Heart left ventricle (tissue), 16 donors: ENCODE measurements at regions not wholly inside any gene's neighbourhood (a gene's known extent, or its start where the extent isn't known, plus 50 kb on each side); places are given as distances from the start of the nearest gene placed in this dataset.
A peak's percentile ranks its signal among the peaks of the same experiment; 100 is the strongest.
"Not testable (repeated sequence)": the region's sequence is repeated elsewhere in the genome, so short reads cannot be mapped to it uniquely, and the experiment has no call there.

Experiments
- ATAC-seq, 4 donors: fragments of 200-7000 bp; cut with Tn5 transposase; one replicate each; pipeline ENCODE4 v1.9.1; 2020 to 2022; ENCODE audit warnings: moderate library complexity in 4 of 4, mild to moderate bottlenecking in 3 of 4, moderate number of reproducible peaks in 1 of 4
- DNase-seq, 5 donors: peaks; one replicate each; pipeline ENCODE4 v3.0.0-alpha.2; 2020
- H3K27ac ChIP-seq, 12 donors: fragments of 200-600 bp; sonication (generic) in 4 of 12; one replicate each; pipeline versions ENCODE4 v1.5.0 to v1.8.0; 2016 to 2022; ENCODE audit warnings: mild to moderate bottlenecking in 2 of 12
- H3K27me3 ChIP-seq, 9 donors: fragments of 200-600 bp; sonication (generic) in 2 of 9; one replicate each; pipeline versions ENCODE4 v1.5.1 to v1.8.0; 2016 to 2022; ENCODE audit warnings: mild to moderate bottlenecking in 3 of 9
- H3K36me3 ChIP-seq, 9 donors: fragments of 200-600 bp; sonication (generic) in 2 of 9; one replicate each; pipeline versions ENCODE4 v1.5.0 to v1.8.0; 2018 to 2022; ENCODE audit warnings: mild to moderate bottlenecking in 2 of 9
- H3K4me1 ChIP-seq, 12 donors: fragments of 200-600 bp; sonication (generic) in 4 of 12; one replicate each; pipeline versions ENCODE4 v1.5.0 to v1.8.0; 2016 to 2022; ENCODE audit warnings: mild to moderate bottlenecking in 3 of 12
- H3K4me3 ChIP-seq, 12 donors: fragments of 200-600 bp; sonication (generic) in 4 of 12; one replicate each; pipeline versions ENCODE4 v1.5.0 to v1.8.0; 2017 to 2022; ENCODE audit warnings: mild to moderate bottlenecking in 9 of 12, moderate library complexity in 4 of 12
- H3K9me3 ChIP-seq, 12 donors: fragments of 200-600 bp; sonication (generic) in 4 of 12; one replicate each; pipeline versions ENCODE4 v1.5.0 to v1.8.0; 2016 to 2022; ENCODE audit warnings: mild to moderate bottlenecking in 1 of 12
- CTCF ChIP-seq, 12 donors: fragments of 200-600 bp; sonication (generic) in 4 of 12; IDR thresholded peaks; one replicate each; pipeline versions ENCODE4 v1.5.0 to v1.8.0; 2018 to 2022; ENCODE audit warnings: antibody characterized with exemption in 12 of 12, mild to moderate bottlenecking in 5 of 12
- POLR2A ChIP-seq, 2 donors: fragments of 450-650 bp; IDR thresholded peaks; one replicate each; pipeline ENCODE4 v1.6.1; 2017; ENCODE audit warnings: antibody characterized with exemption in 2 of 2, mild to moderate bottlenecking in 2 of 2, moderate library complexity in 2 of 2
- WGBS, 4 donors: extraction: QIAGEN DNeasy Blood & Tissue Kit in 2 of 4; methylation state at CpG; one replicate each; pipeline versions ENCODE4 v1.1.5 to v1.1.7; 2013 to 2018; 5-methylcytosine and 5-hydroxymethylcytosine counted together
- intact Hi-C, 10 donors: fragments of 100-400 bp; cut with DNase I; formaldehyde crosslinking; loops; one replicate each; pipeline versions ENCODE4 v1.11.1 to v1.14.2; 2022
- donor health status: ischemic (EF 13 %, LVEDD 7.1; RV severe dilation, severe dysfunction).
- donor health status: healthy with polysubstance abuse.
- donor health status: DM: no; HTN: yes; CAD: no.
- donor health status: DM: no; HTN: no; CAD: no.
- donor health status: ischemic (EF 25% LVEDD 6.9; RV normal size, moderate dysfunction).
- donor health status: ischemic (EF 25% LVEDD 5.7; RV mildly dilated, moderate dysfunction).
- donor health status: healthy.
- donor health status: DM: yes; HTN: yes; CAD: no.
- donor health status: ischemic (EF 35%, LVEDD 5.7; RV mildly dilated, moderate dysfunction).
- donor health status: nonischemic (EF 11% LVEDD 7.7; RV severe dilation, severe dysfunction).
- donor health status: DM: yes; HTN: yes; CAD: no.
- donor health status: PGD.
- donor health status: ischemic (EF 29% LVEDD 5.4; RV normal size, mild dysfunction).
- donor health status: nonischemic (EF 23%, LVEDD 6.1; RV moderate dilation, normal function).

GRCh38 chr14:45891417-45892080 is 638.5 kb upstream of the MIS18BP1 start:
- H3K9me3 ChIP-seq = no peaks in the 10 kb centered on the region
- H3K27me3 ChIP-seq = no peaks in the 10 kb centered on the region
- intact Hi-C loops = no loop called here
- no peaks in the 10 kb centered on the region for H3K36me3 ChIP-seq
- H3K27ac ChIP-seq = peak overlapping the region in 1 of 12 donors; percentile 75
- ATAC-seq = no peak
- no peak overlapping the region for H3K4me3 ChIP-seq
- H3K4me1 ChIP-seq = no peaks in the 10 kb centered on the region
- TF ChIP-seq CTCF (IDR thresholded peaks at IDR 0.05) (no peak), POLR2A (IDR thresholded peaks at IDR 0.05) (no peak)
- 52 to 71% (median 67%) methylated on average over 18 of the region's 18 CpGs for WGBS, 4 donors
- DNase-seq = no peak

- H3K27ac ChIP-seq, ATAC-seq, intact Hi-C loops, H3K36me3 ChIP-seq, H3K27me3 ChIP-seq, DNase-seq, H3K4me3 ChIP-seq, H3K9me3 ChIP-seq, H3K4me1 ChIP-seq: not testable (repeated sequence)
- 81 to 88% (median 83%) methylated on average over 27 to 28 of the region's 28 CpGs for WGBS, 4 donors
These were observed 635.8 kb upstream of the MIS18BP1 start for GRCh38 chr14:45888766-45889285.

- H3K9me3 ChIP-seq = peaks cover 0 to 15% (median 0%) of the 10 kb centered on the region in 12 donors
- ATAC-seq (no peak), DNase-seq (no peak)
- TF ChIP-seq CTCF (IDR thresholded peaks at IDR 0.05) (no peak), POLR2A (IDR thresholded peaks at IDR 0.05) (no peak)
- H3K4me1 ChIP-seq = no peaks in the 10 kb centered on the region
- WGBS, 4 donors = 69 to 90% (median 82%) methylated on average over 4 of the region's 4 CpGs
- H3K36me3 ChIP-seq = no peaks in the 10 kb centered on the region
- intact Hi-C loops = no loop called here
- no peak overlapping the region for H3K27ac ChIP-seq
- H3K27me3 ChIP-seq = no peaks in the 10 kb centered on the region
- no peak overlapping the region for H3K4me3 ChIP-seq
These were observed 625.0 kb upstream of the MIS18BP1 start for GRCh38 chr14:45877981-45878380.

- H3K4me3 ChIP-seq = no peak overlapping the region
- intact Hi-C loops = no loop called here
- TF ChIP-seq CTCF (IDR thresholded peaks at IDR 0.05) = no peak
- no peak for TF ChIP-seq POLR2A (IDR thresholded peaks at IDR 0.05)
- no peaks in the 10 kb centered on the region for H3K27me3 ChIP-seq
- DNase-seq (no peak), ATAC-seq (no peak)
- no peaks in the 10 kb centered on the region for H3K4me1 ChIP-seq
- no peaks in the 10 kb centered on the region for H3K36me3 ChIP-seq
- WGBS, 4 donors = 68 to 86% (median 80%) methylated on average over 2 of the region's 2 CpGs
- peaks cover 0 to 7% (median 0%) of the 10 kb centered on the region in 12 donors for H3K9me3 ChIP-seq
- no peak overlapping the region for H3K27ac ChIP-seq
These were observed 615.9 kb upstream of the MIS18BP1 start for GRCh38 chr14:45868863-45869262.

- H3K9me3 ChIP-seq = peaks cover 0 to 7% (median 0%) of the 10 kb centered on the region in 12 donors
- ATAC-seq = no peak
- intact Hi-C loops = no loop called here
- H3K27ac ChIP-seq = no peak overlapping the region
- TF ChIP-seq POLR2A (IDR thresholded peaks at IDR 0.05) = no peak
- no peak for TF ChIP-seq CTCF (IDR thresholded peaks at IDR 0.05)
- no peaks in the 10 kb centered on the region for H3K36me3 ChIP-seq
- no peak for DNase-seq
- no peaks in the 10 kb centered on the region for H3K27me3 ChIP-seq
- no peaks in the 10 kb centered on the region for H3K4me1 ChIP-seq
- no peak overlapping the region for H3K4me3 ChIP-seq
- WGBS, 4 donors = 28 to 60% (median 37%) methylated on average over 2 of the region's 2 CpGs
These were observed 615.4 kb upstream of the MIS18BP1 start for GRCh38 chr14:45868377-45868776.
